IMR-90 (cell line): ENCODE measurements at regions not wholly inside any gene's neighbourhood (a gene's known extent, or its start where the extent isn't known, plus 50 kb on each side); places are given as distances from the start of the nearest gene placed in this dataset.

ENCODE experiments used
- ATAC-seq: fragments of 200-7000 bp; cut with Tn5 transposase; 2 replicates; pipeline ENCODE4 v1.9.1; 2020; ENCODE audit warnings: low read depth, mild to moderate bottlenecking, moderate library complexity
- BruUV-seq: library from RNA; stranded (reverse); fragments of 400-500 nt; replicated peaks from 2 replicates; lab custom pipeline; 2021; lab: Mats Ljungman, UMichigan
- CTCF ChIA-PET: fragments of 300-600 bp; formaldehyde crosslinking; extraction: SDS; loops from one replicate; lab custom pipeline; 2021; ENCODE audit warnings: antibody characterized with exemption; lab: Yijun Ruan, JAX
- POLR2A ChIA-PET: fragments of 300-600 bp; sonication (Branson Sonifier 250); formaldehyde crosslinking; loops from one replicate; lab custom pipeline; 2022; ENCODE audit warnings: antibody characterized with exemption; ENCODE audit not compliant: unreplicated experiment; lab: Charles Lee
- DNase-seq: peaks from one replicate; pipeline ENCODE4 v3.0.0; 2013
- H2AFZ ChIP-seq: replicated peaks from 2 replicates; pipeline ENCODE3; 2013; ENCODE audit warnings: low read length, mild to moderate bottlenecking; ENCODE audit not compliant: poor library complexity
- H2AK5ac ChIP-seq: 2 replicates; pipeline ENCODE4 v1.6.1; 2013; ENCODE audit warnings: low read depth, low read length, inconsistent platforms
- H2AK9ac ChIP-seq: replicated peaks from 2 replicates; pipeline ENCODE3; 2013; ENCODE audit warnings: mild to moderate bottlenecking, low read depth, low read length, moderate library complexity; ENCODE audit not compliant: poor library complexity
- H2BK120ac ChIP-seq: 2 replicates; pipeline ENCODE4 v1.6.1; 2013; ENCODE audit warnings: low read depth, low read length, inconsistent platforms
- H2BK15ac ChIP-seq: 3 replicates; pipeline ENCODE4 v1.6.1; 2013; ENCODE audit warnings: low read depth, low read length, inconsistent platforms
- H2BK20ac ChIP-seq: 2 replicates; pipeline ENCODE4 v1.6.1; 2013; ENCODE audit warnings: low read depth, mild to moderate bottlenecking, inconsistent platforms, low read length, moderate library complexity
- H2BK5ac ChIP-seq: 2 replicates; pipeline ENCODE4 v1.6.1; 2013; ENCODE audit warnings: mild to moderate bottlenecking, low read depth, low read length, inconsistent platforms; ENCODE audit not compliant: poor library complexity, severe bottlenecking
- H3K14ac ChIP-seq: replicated peaks from 2 replicates; pipeline ENCODE4 v1.6.1; 2013; ENCODE audit warnings: low read depth, low read length, inconsistent platforms
- H3K18ac ChIP-seq: 2 replicates; pipeline ENCODE4 v1.6.1; 2013; ENCODE audit warnings: low read depth, low read length, control low read depth
- H3K23ac ChIP-seq: 2 replicates; pipeline ENCODE4 v1.6.1; 2013; ENCODE audit warnings: low read depth, low read length, inconsistent platforms
- H3K27ac ChIP-seq: 2 replicates; pipeline ENCODE4 v1.5.1; 2013; ENCODE audit warnings: mild to moderate bottlenecking, control low read depth, low read length; ENCODE audit not compliant: insufficient read depth
- H3K27me3 ChIP-seq: 2 replicates; pipeline ENCODE4 v1.6.1; 2013; ENCODE audit warnings: low read length; ENCODE audit not compliant: control insufficient read depth, insufficient read depth
- H3K36me3 ChIP-seq: 2 replicates; pipeline ENCODE4 v1.6.1; 2013; ENCODE audit warnings: low read length, mixed read lengths; ENCODE audit not compliant: control insufficient read depth, insufficient read depth
- H3K4ac ChIP-seq: 2 replicates; pipeline ENCODE4 v1.6.1; 2013; ENCODE audit warnings: low read depth, low read length, inconsistent platforms
- H3K4me1 ChIP-seq: 2 replicates; pipeline ENCODE4 v1.6.1; 2013; ENCODE audit warnings: low read length, mixed read lengths; ENCODE audit not compliant: control insufficient read depth, insufficient read depth
- H3K4me2 ChIP-seq: 2 replicates; pipeline ENCODE4 v1.6.1; 2013; ENCODE audit warnings: low read depth, mild to moderate bottlenecking, control low read depth, low read length, moderate library complexity
- H3K4me3 ChIP-seq: 2 replicates; pipeline ENCODE4 v1.5.1; 2013; ENCODE audit warnings: low read depth, mild to moderate bottlenecking, control low read depth, low read length, moderate library complexity; ENCODE audit not compliant: insufficient read depth
- H3K56ac ChIP-seq: 2 replicates; pipeline ENCODE4 v1.6.1; 2013; ENCODE audit warnings: low read length, inconsistent platforms; ENCODE audit not compliant: insufficient read depth; ENCODE audit errors: extremely low read depth
- H3K79me1 ChIP-seq, 2 experiments: 2 replicates each; pipeline ENCODE4 v1.6.1; 2013; ENCODE audit warnings: low read length in 2 of 2, inconsistent platforms in 1 of 2, low read depth in 1 of 2
- H3K9ac ChIP-seq: 2 replicates; pipeline ENCODE4 v1.6.1; 2013; ENCODE audit warnings: low read depth, low read length, control low read depth
- H3K9me1 ChIP-seq: 2 replicates; pipeline ENCODE4 v1.6.1; 2013; ENCODE audit warnings: low read length, inconsistent platforms; ENCODE audit not compliant: insufficient read depth
- H3K9me3 ChIP-seq: 2 replicates; pipeline ENCODE4 v1.6.1; 2013; ENCODE audit warnings: low read length; ENCODE audit not compliant: control insufficient read depth, insufficient read depth
- H4K20me1 ChIP-seq: 2 replicates; pipeline ENCODE4 v1.6.1; 2013; ENCODE audit warnings: low read length, inconsistent platforms; ENCODE audit not compliant: insufficient read depth
- H4K5ac ChIP-seq: 2 replicates; pipeline ENCODE4 v1.6.1; 2013; ENCODE audit warnings: mild to moderate bottlenecking, low read depth, low read length, control low read depth
- H4K8ac ChIP-seq, 2 experiments: 2 replicates each; pipeline ENCODE4 v1.6.1; 2013; ENCODE audit warnings: low read depth in 2 of 2, low read length in 2 of 2, control low read depth in 1 of 2, inconsistent platforms in 1 of 2
- H4K91ac ChIP-seq: 2 replicates; pipeline ENCODE4 v1.6.1; 2013; ENCODE audit warnings: low read depth, low read length, inconsistent platforms; ENCODE audit not compliant: insufficient read depth
- BHLHE40 ChIP-seq: fragments of 150-350 bp; IDR thresholded peaks from 2 replicates; pipeline ENCODE4 v1.6.1; 2016; ENCODE audit warnings: mild to moderate bottlenecking, low read depth, low read length
- CEBPB ChIP-seq: IDR thresholded peaks from 2 replicates; pipeline ENCODE4 v1.6.1; 2012; ENCODE audit warnings: low read depth, low read length, improper control_type of control experiment
- CHD1 ChIP-seq: IDR thresholded peaks from 2 replicates; pipeline ENCODE4 v1.6.1; 2012; ENCODE audit warnings: low read depth, low read length, improper control_type of control experiment
- CTCF ChIP-seq: conservative IDR thresholded peaks from 2 replicates; pipeline ENCODE4 v1.5.1; 2012; ENCODE audit warnings: mild to moderate bottlenecking, low read depth, low read length, improper control_type of control experiment
- ELK1 ChIP-seq: fragments of 150-350 bp; IDR thresholded peaks from 2 replicates; pipeline ENCODE4 v1.6.1; 2016; ENCODE audit warnings: low read depth, mild to moderate bottlenecking, low read length, moderate library complexity, borderline replicate concordance
- FOS ChIP-seq: fragments of 150-350 bp; IDR thresholded peaks from 2 replicates; pipeline ENCODE4 v1.6.1; 2016; ENCODE audit warnings: low read depth, low read length
- MAFK ChIP-seq: IDR thresholded peaks from 2 replicates; pipeline ENCODE4 v1.6.1; 2012; ENCODE audit warnings: low read depth, low read length, improper control_type of control experiment
- MAZ ChIP-seq: IDR thresholded peaks from 2 replicates; pipeline ENCODE4 v1.6.1; 2012; ENCODE audit warnings: low read depth, mild to moderate bottlenecking, low read length, improper control_type of control experiment, moderate library complexity, borderline replicate concordance
- MXI1 ChIP-seq: IDR thresholded peaks from 2 replicates; pipeline ENCODE4 v1.6.1; 2012; ENCODE audit warnings: low read depth, mild to moderate bottlenecking, low read length, moderate library complexity, borderline replicate concordance
- NFE2L2 ChIP-seq: fragments of 150-350 bp; IDR thresholded peaks from 2 replicates; pipeline ENCODE4 v1.6.1; 2016; ENCODE audit warnings: low read depth, mild to moderate bottlenecking, low read length
- RAD21 ChIP-seq: IDR thresholded peaks from 2 replicates; pipeline ENCODE4 v1.6.1; 2012; ENCODE audit warnings: low read length, improper control_type of control experiment
- RCOR1 ChIP-seq: IDR thresholded peaks from 2 replicates; pipeline ENCODE4 v1.6.1; 2012; ENCODE audit warnings: mild to moderate bottlenecking, low read length, improper control_type of control experiment; ENCODE audit not compliant: insufficient replicate concordance
- SMC3 ChIP-seq: fragments of 150-350 bp; IDR thresholded peaks from 2 replicates; pipeline ENCODE4 v1.6.1; 2016; ENCODE audit warnings: low read depth, mild to moderate bottlenecking, antibody characterized with exemption, low read length, moderate library complexity
- WGBS, 2 experiments: methylation state at CpG; one replicate each; pipeline versions ENCODE4 v1.1.5 to v1.1.7; 2013; ENCODE audit warnings: missing lambda C conversion rate in 2 of 2; ENCODE audit not compliant: insufficient read length in 1 of 2; ENCODE audit errors: extremely low coverage in 2 of 2; 5-methylcytosine and 5-hydroxymethylcytosine counted together
- dilution Hi-C: fragments of 300-500 bp; cut with HindIII; formaldehyde crosslinking; loops from one replicate; pipeline ENCODE4 v1.14.3; 2018; ENCODE audit warnings: low sequenced_read_pairs; ENCODE audit not compliant: unreplicated experiment
- in situ Hi-C: fragments of 300-500 bp; cut with MboI; formaldehyde crosslinking; loops from 3 replicates; pipeline ENCODE4 v1.14.3; 2019; ENCODE audit warnings: low sequenced_read_pairs, inconsistent platforms, mixed read lengths
- intact Hi-C: fragments of 100-400 bp; cut with micrococcal nuclease; formaldehyde crosslinking; loops from 2 replicates; pipeline ENCODE4 v1.10.0; 2022

- H3K4me1 ChIP-seq, result no peaks in the 10 kb centered on the region
- H3K14ac ChIP-seq, result no peak overlapping the region
- no peak overlapping the region for H2AK9ac ChIP-seq
- H3K9me1 ChIP-seq, result no peaks in the 10 kb centered on the region
- no peak overlapping the region for H4K5ac ChIP-seq
- ChIA-PET POLR2A (no interaction called here), CTCF (no interaction called here)
- ATAC-seq (no peak), DNase-seq (no peak)
- H4K20me1 ChIP-seq, result no peaks in the 10 kb centered on the region
- no peak overlapping the region for H3K4me2 ChIP-seq
- H2AK5ac ChIP-seq, result no peak overlapping the region
- intact Hi-C loops, result no loop called here
- no peak overlapping the region for H3K23ac ChIP-seq
- TF ChIP-seq RAD21 (no peak), RCOR1 (no peak), MXI1 (no peak), NFE2L2 (no peak), SMC3 (no peak), MAFK (no peak), CEBPB (no peak), FOS (no peak), CTCF (no peak), ELK1 (no peak), CHD1 (no peak), BHLHE40 (no peak), MAZ (no peak)
- no peak overlapping the region for H3K56ac ChIP-seq
- no TSS peak for BruUV-seq
- no peak overlapping the region for H3K18ac ChIP-seq
- whole genome bisulfite sequencing, 2 experiments, result 61% methylated on average over 4 of the region's 11 CpGs; no CpG with 5 or more reads in 1 of the 2 experiments
- H3K79me1 ChIP-seq, result no peaks in the 10 kb centered on the region
- H2BK15ac ChIP-seq, result no peak overlapping the region
- H3K9ac ChIP-seq, result no peak overlapping the region
- in situ Hi-C loops, result no loop called here
- H3K4me3 ChIP-seq, result no peak overlapping the region
- no peak overlapping the region for H4K91ac ChIP-seq
- H2BK5ac ChIP-seq, result no peak overlapping the region
- no peaks in the 10 kb centered on the region for H3K9me3 ChIP-seq
- H2BK120ac ChIP-seq, result no peak overlapping the region
- no peak overlapping the region for H4K8ac ChIP-seq
- H3K4ac ChIP-seq, result no peak overlapping the region
- H3K27ac ChIP-seq, result no peak overlapping the region
- peaks cover 2% of the 10 kb centered on the region; the same call in 1 of the 2 replicates for H3K27me3 ChIP-seq
- no peaks in the 10 kb centered on the region for H3K36me3 ChIP-seq
- H2BK20ac ChIP-seq, result no peak overlapping the region
- no peak overlapping the region for H2AFZ ChIP-seq
- dilution Hi-C loops, result no loop called here
Observed at GRCh38 chr20:48193627-48194425, 408.5 kb upstream of the SULF2 start.
